Endothelial cell (in vitro differentiated cells): ENCODE measurements at regions not wholly inside any gene's neighbourhood (a gene's known extent, or its start where the extent isn't known, plus 50 kb on each side); places are given as distances from the start of the nearest gene placed in this dataset.
"Not testable (repeated sequence)": the region's sequence is repeated elsewhere in the genome, so short reads cannot be mapped to it uniquely, and the experiment has no call there.

Source experiments
- DNase-seq: peaks from one replicate; pipeline ENCODE4 v3.0.0; 2021; ENCODE audit warnings: low spot score
- H3K27ac Mint-ChIP-seq: one replicate; pipeline ENCODE4 v1.8.0; 2021; ENCODE audit warnings: mixed read lengths, inconsistent platforms; ENCODE audit not compliant: unreplicated experiment
- H3K27me3 Mint-ChIP-seq: one replicate; pipeline ENCODE4 v1.8.0; 2021; ENCODE audit warnings: mild to moderate bottlenecking, moderate library complexity, mixed read lengths, inconsistent platforms; ENCODE audit not compliant: unreplicated experiment
- H3K36me3 Mint-ChIP-seq: one replicate; pipeline ENCODE4 v1.8.0; 2021; ENCODE audit warnings: mild to moderate bottlenecking, low read depth, mixed read lengths, inconsistent platforms; ENCODE audit not compliant: unreplicated experiment
- H3K4me1 Mint-ChIP-seq: one replicate; pipeline ENCODE4 v1.8.0; 2021; ENCODE audit warnings: mild to moderate bottlenecking, mixed read lengths, inconsistent platforms; ENCODE audit not compliant: unreplicated experiment
- H3K4me3 Mint-ChIP-seq: one replicate; pipeline ENCODE4 v1.8.0; 2021; ENCODE audit warnings: mild to moderate bottlenecking, mixed read lengths, inconsistent platforms; ENCODE audit not compliant: unreplicated experiment
- H3K9me3 Mint-ChIP-seq: one replicate; pipeline ENCODE4 v1.8.0; 2021; ENCODE audit warnings: mixed read lengths, inconsistent platforms; ENCODE audit not compliant: unreplicated experiment
- TF ChIP-seq, protein P1 (sequence below): fragments of 200-600 bp; sonication (generic); IDR thresholded peaks from one replicate; pipeline ENCODE4 v1.5.0; 2021; ENCODE audit warnings: antibody characterized with exemption; ENCODE audit not compliant: unreplicated experiment

GRCh38 chr1:242610209-242610608 is 85.7 kb upstream of the PLD5 start:
- TF ChIP-seq, protein P1, sequence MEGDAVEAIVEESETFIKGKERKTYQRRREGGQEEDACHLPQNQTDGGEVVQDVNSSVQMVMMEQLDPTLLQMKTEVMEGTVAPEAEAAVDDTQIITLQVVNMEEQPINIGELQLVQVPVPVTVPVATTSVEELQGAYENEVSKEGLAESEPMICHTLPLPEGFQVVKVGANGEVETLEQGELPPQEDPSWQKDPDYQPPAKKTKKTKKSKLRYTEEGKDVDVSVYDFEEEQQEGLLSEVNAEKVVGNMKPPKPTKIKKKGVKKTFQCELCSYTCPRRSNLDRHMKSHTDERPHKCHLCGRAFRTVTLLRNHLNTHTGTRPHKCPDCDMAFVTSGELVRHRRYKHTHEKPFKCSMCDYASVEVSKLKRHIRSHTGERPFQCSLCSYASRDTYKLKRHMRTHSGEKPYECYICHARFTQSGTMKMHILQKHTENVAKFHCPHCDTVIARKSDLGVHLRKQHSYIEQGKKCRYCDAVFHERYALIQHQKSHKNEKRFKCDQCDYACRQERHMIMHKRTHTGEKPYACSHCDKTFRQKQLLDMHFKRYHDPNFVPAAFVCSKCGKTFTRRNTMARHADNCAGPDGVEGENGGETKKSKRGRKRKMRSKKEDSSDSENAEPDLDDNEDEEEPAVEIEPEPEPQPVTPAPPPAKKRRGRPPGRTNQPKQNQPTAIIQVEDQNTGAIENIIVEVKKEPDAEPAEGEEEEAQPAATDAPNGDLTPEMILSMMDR, result no peak
- Mint-ChIP-seq H3K27ac (no peak overlapping the region), H3K9me3 (no peaks in the 10 kb centered on the region), H3K4me3 (no peak overlapping the region), H3K27me3 (peaks cover 7% of the 10 kb centered on the region), H3K36me3 (no peaks in the 10 kb centered on the region), H3K4me1 (peaks cover 12% of the 10 kb centered on the region)
- no peak for DNase-seq

DNA sequence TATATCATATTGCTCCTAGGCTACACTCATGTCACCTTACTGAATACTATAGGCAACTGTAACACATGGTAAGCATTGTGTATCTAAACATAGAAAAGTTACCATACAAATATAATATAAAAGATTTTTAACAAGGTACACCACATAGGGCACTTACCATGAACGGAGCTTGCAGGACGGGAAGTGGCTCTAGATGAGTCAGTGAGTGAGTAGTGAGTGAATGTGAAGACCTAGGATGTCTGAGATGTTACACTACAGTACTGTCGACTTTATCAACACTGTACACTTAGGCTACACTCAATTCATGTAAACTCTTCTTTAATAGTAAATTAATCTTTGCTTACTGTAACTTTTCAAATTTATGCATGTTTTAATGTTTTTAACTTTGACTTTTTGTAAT is 81.0 kb upstream of the PLD5 start:
- DNase-seq, result no peak
- Mint-ChIP-seq H3K4me3 (no peak overlapping the region), H3K27ac (no peak overlapping the region), H3K36me3 (no peaks in the 10 kb centered on the region), H3K27me3 (no peaks in the 10 kb centered on the region), H3K9me3 (no peaks in the 10 kb centered on the region), H3K4me1 (no peaks in the 10 kb centered on the region)
- TF ChIP-seq, protein P1, result no peak

GRCh38 chr1:242602001-242602400 is 77.5 kb upstream of the PLD5 start:
- no peaks in the 10 kb centered on the region for H3K9me3 Mint-ChIP-seq
- H3K27ac Mint-ChIP-seq, result no peak overlapping the region
- no peaks in the 10 kb centered on the region for H3K4me1 Mint-ChIP-seq
- H3K4me3 Mint-ChIP-seq, result no peak overlapping the region
- no peak for DNase-seq
- no peaks in the 10 kb centered on the region for H3K27me3 Mint-ChIP-seq
- no peaks in the 10 kb centered on the region for H3K36me3 Mint-ChIP-seq
- TF ChIP-seq, protein P1, result no peak

GRCh38 chr1:242593756-242594155 is 69.3 kb upstream of the PLD5 start:
- not testable (repeated sequence) for H3K27me3 Mint-ChIP-seq

DNA sequence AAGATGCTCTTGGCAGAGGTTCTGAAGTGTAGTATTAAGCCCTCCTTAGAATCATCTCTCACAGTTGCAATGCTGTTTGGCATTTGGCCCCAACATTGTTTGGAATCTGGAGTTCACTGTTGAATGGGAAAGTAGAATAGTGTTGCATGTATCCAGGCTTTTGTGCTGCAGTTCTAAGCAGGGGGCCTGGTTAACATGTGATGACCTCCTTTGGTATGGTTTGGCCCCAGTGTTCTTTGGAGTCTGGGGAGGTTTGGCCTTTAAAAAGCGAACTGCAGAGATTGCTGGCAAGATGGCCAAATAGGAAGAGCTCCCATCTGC is 61.8 kb upstream of the PLD5 start:
- no peak for DNase-seq
- Mint-ChIP-seq H3K27ac (no peak overlapping the region), H3K9me3 (no peaks in the 10 kb centered on the region), H3K36me3 (no peaks in the 10 kb centered on the region), H3K4me3 (no peak overlapping the region), H3K27me3 (peaks cover 2% of the 10 kb centered on the region), H3K4me1 (no peaks in the 10 kb centered on the region)
- TF ChIP-seq, protein P1, result no peak

More at GRCh38 chr1:242593756-242594155, 69.3 kb upstream of the PLD5 start:
- DNase-seq, H3K4me1 Mint-ChIP-seq, H3K4me3 Mint-ChIP-seq, H3K36me3 Mint-ChIP-seq, H3K9me3 Mint-ChIP-seq, H3K27ac Mint-ChIP-seq: not testable (repeated sequence)
